Endothelial cell of umbilical vein (primary cell): ENCODE measurements at regions not wholly inside any gene's neighbourhood (a gene's known extent, or its start where the extent isn't known, plus 50 kb on each side); places are given as distances from the start of the nearest gene placed in this dataset.

ENCODE experiments used
- BruUV-seq: library from RNA; stranded (reverse); fragments of 400-500 nt; replicated peaks from 2 replicates; lab custom pipeline; 2021; lab: Mats Ljungman, UMichigan
- CTCF ChIA-PET: fragments of 300-600, 350-600 bp; sonication (Branson Sonifier 250); formaldehyde crosslinking; loops from one replicate; lab custom pipeline; 2021; ENCODE audit warnings: antibody characterized with exemption, inconsistent platforms; lab: Charles Lee
- POLR2A ChIA-PET: fragments of 300-600, 350-600 bp; sonication (Branson Sonifier 250); formaldehyde crosslinking; loops from one replicate; lab custom pipeline; 2021; ENCODE audit warnings: antibody characterized with exemption, inconsistent platforms; lab: Charles Lee
- DNase-seq: peaks from one replicate; pipeline ENCODE4 v3.0.0-alpha.2; 2011; ENCODE audit warnings: low read depth, low spot score
- FAIRE-seq: peaks from 2 replicates; lab custom pipeline; 2011; peaks lifted over from hg19 to GRCh38; lab: Jason Lieb, UNC
- H2AFZ ChIP-seq: 2 replicates; pipeline ENCODE4 v1.6.0; 2012; ENCODE audit warnings: low read depth, low read length, control low read depth, inconsistent platforms
- H3K27ac ChIP-seq: 2 replicates; pipeline ENCODE4 v1.5.1; 2011; ENCODE audit warnings: low read depth, mild to moderate bottlenecking, control low read depth, low read length, moderate library complexity; ENCODE audit not compliant: insufficient read depth
- H3K27me3 ChIP-seq, 2 experiments: 2 replicates each; pipeline versions ENCODE4 v1.6.0 to v1.6.1; 2011; ENCODE audit warnings: low read length in 2 of 2, mixed read lengths in 1 of 2; ENCODE audit not compliant: control insufficient read depth in 2 of 2, insufficient read depth in 2 of 2
- H3K36me3 ChIP-seq, 2 experiments: 2 replicates in 1 of 2; 3 replicates in 1 of 2; pipeline ENCODE4 v1.5.1; 2011; ENCODE audit warnings: low read length in 2 of 2, mild to moderate bottlenecking in 1 of 2, moderate library complexity in 1 of 2; ENCODE audit not compliant: control insufficient read depth in 2 of 2, insufficient read depth in 2 of 2; ENCODE audit errors: extremely low read depth in 1 of 2
- H3K4me1 ChIP-seq: 3 replicates; pipeline ENCODE4 v1.5.1; 2011; ENCODE audit warnings: mild to moderate bottlenecking, low read length; ENCODE audit not compliant: control insufficient read depth, insufficient read depth; ENCODE audit errors: extremely low read depth
- H3K4me2 ChIP-seq: 2 replicates; pipeline ENCODE4 v1.6.1; 2011; ENCODE audit warnings: low read length, control low read depth, mixed read lengths; ENCODE audit not compliant: insufficient read depth
- H3K4me3 ChIP-seq, 3 experiments: fragments of 200-600 bp in 1 of 3; sonication (generic), shearing (Covaris generic) in 1 of 3; replicated peaks in 1 of 3; 2 replicates each; pipeline ENCODE4 v1.5.1; 2011 to 2016; ENCODE audit warnings: control low read depth in 3 of 3, low read length in 3 of 3, mild to moderate bottlenecking in 2 of 3, inconsistent platforms in 1 of 3, low read depth in 1 of 3, moderate library complexity in 1 of 3; ENCODE audit not compliant: insufficient read depth in 1 of 3
- H3K79me2 ChIP-seq: 2 replicates; pipeline ENCODE4 v1.6.0; 2012; ENCODE audit warnings: low read length, inconsistent platforms; ENCODE audit not compliant: control insufficient read depth, insufficient read depth
- H3K9ac ChIP-seq: replicated peaks from 2 replicates; pipeline ENCODE3; 2011; ENCODE audit warnings: low read length, control low read depth; ENCODE audit not compliant: insufficient read depth; ENCODE audit errors: extremely low read depth
- H3K9me1 ChIP-seq: replicated peaks from 3 replicates; pipeline ENCODE4 v1.6.0; 2011; ENCODE audit warnings: mild to moderate bottlenecking, low read length; ENCODE audit not compliant: control insufficient read depth, insufficient read depth; ENCODE audit errors: extremely low read depth
- H3K9me3 ChIP-seq: replicated peaks from 2 replicates; pipeline ENCODE4 v1.5.1; 2012; ENCODE audit warnings: low read length, inconsistent platforms; ENCODE audit not compliant: control insufficient read depth, insufficient read depth
- H4K20me1 ChIP-seq: replicated peaks from 2 replicates; pipeline ENCODE3; 2011; ENCODE audit warnings: mild to moderate bottlenecking, low read length; ENCODE audit not compliant: control insufficient read depth, insufficient read depth; ENCODE audit errors: extremely low read depth
- EZH2 ChIP-seq: IDR thresholded peaks from 2 replicates; pipeline ENCODE4 v1.6.1; 2012; ENCODE audit warnings: borderline replicate concordance, low read depth, mild to moderate bottlenecking, moderate library complexity, low read length, inconsistent platforms; ENCODE audit not compliant: severe bottlenecking
- FOS ChIP-seq: IDR thresholded peaks from 2 replicates; pipeline ENCODE4 v1.6.1; 2011; ENCODE audit warnings: mild to moderate bottlenecking, low read length, moderate library complexity, borderline replicate concordance; ENCODE audit not compliant: insufficient read depth
- GATA2 ChIP-seq: IDR thresholded peaks from 2 replicates; pipeline ENCODE4 v1.7.0; 2011; ENCODE audit warnings: low read depth, mild to moderate bottlenecking, moderate library complexity, mixed read lengths, low read length; ENCODE audit not compliant: insufficient read length, insufficient read depth
- JUN ChIP-seq: IDR thresholded peaks from 2 replicates; pipeline ENCODE4 v1.6.1; 2011; ENCODE audit warnings: borderline replicate concordance, low read depth; ENCODE audit not compliant: insufficient read length, insufficient read depth
- MYC ChIP-seq: IDR thresholded peaks from one replicate; pipeline ENCODE4 v1.6.1; 2011; ENCODE audit warnings: mild to moderate bottlenecking, low read depth, low read length
- POLR2A ChIP-seq: IDR thresholded peaks from 2 replicates; pipeline ENCODE4 v1.6.1; 2012; ENCODE audit warnings: low read depth, mild to moderate bottlenecking, control low read depth, low read length
- POLR2AphosphoS5 ChIP-seq: IDR thresholded peaks from 2 replicates; pipeline ENCODE4 v1.6.1; 2012; ENCODE audit warnings: low read depth, mild to moderate bottlenecking, control low read depth, low read length, moderate library complexity; ENCODE audit not compliant: insufficient read depth
- dilution Hi-C: fragments of 300-500 bp; cut with MboI; formaldehyde crosslinking; loops from one replicate; pipeline ENCODE4 v1.15.0; 2019; ENCODE audit warnings: low sequenced_read_pairs; ENCODE audit not compliant: extremely low pct_ligation_motif_present
- intact Hi-C: fragments of 100-400 bp; cut with micrococcal nuclease; formaldehyde crosslinking; loops from one replicate; pipeline ENCODE4 v1.10.0; 2022
- TF ChIP-seq, protein P1 (sequence below), 2 donors: IDR thresholded peaks; 1 replicate in 1 of 2; 2 replicates in 1 of 2; pipeline ENCODE4 v1.5.1; 2011; ENCODE audit warnings: low read length in 2 of 2, mild to moderate bottlenecking in 2 of 2, moderate library complexity in 2 of 2, control low read depth in 1 of 2, inconsistent platforms in 1 of 2, low read depth in 1 of 2; ENCODE audit not compliant: insufficient read depth in 1 of 2; ENCODE audit errors: extremely low read depth in 1 of 2
- TF ChIP-seq, protein P2 (sequence below): IDR thresholded peaks from 2 replicates; pipeline ENCODE4 v1.6.1; 2011; ENCODE audit not compliant: insufficient read depth, insufficient read length

DNA sequence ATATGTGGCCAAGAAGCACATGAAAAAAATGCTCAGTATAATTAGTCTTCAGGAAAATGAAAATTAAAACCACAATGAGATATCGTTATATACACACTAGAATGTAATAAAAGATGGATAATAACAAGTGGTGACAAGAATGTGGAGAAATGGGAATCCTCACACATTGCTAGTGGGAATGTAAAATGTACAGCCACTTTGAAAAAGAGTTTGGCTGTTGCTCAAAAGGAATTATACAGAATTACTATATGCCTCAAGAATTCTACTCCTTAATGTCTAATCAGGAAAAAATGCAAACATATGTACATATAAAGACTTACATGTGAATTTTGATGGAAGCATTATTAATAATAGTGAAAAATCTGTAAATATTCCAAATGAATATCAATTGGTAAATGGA, 102.2 kb downstream of the SPCS3 start:
- Histone ChIP-seq H3K4me2 (no peak overlapping the region), H3K36me3 (no peaks in the 10 kb centered on the region), H2AFZ (no peak overlapping the region), H4K20me1 (no peaks in the 10 kb centered on the region), H3K27me3 (peaks cover 2 to 3% of the 10 kb centered on the region in 2 experiments), H3K4me3 (no peak overlapping the region), H3K9ac (no peak overlapping the region), H3K9me3 (no peaks in the 10 kb centered on the region), H3K79me2 (no peaks in the 10 kb centered on the region), H3K9me1 (no peaks in the 10 kb centered on the region), H3K4me1 (no peaks in the 10 kb centered on the region), H3K27ac (no peak overlapping the region)
- TF ChIP-seq, protein P1, sequence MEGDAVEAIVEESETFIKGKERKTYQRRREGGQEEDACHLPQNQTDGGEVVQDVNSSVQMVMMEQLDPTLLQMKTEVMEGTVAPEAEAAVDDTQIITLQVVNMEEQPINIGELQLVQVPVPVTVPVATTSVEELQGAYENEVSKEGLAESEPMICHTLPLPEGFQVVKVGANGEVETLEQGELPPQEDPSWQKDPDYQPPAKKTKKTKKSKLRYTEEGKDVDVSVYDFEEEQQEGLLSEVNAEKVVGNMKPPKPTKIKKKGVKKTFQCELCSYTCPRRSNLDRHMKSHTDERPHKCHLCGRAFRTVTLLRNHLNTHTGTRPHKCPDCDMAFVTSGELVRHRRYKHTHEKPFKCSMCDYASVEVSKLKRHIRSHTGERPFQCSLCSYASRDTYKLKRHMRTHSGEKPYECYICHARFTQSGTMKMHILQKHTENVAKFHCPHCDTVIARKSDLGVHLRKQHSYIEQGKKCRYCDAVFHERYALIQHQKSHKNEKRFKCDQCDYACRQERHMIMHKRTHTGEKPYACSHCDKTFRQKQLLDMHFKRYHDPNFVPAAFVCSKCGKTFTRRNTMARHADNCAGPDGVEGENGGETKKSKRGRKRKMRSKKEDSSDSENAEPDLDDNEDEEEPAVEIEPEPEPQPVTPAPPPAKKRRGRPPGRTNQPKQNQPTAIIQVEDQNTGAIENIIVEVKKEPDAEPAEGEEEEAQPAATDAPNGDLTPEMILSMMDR (IDR thresholded peaks at IDR 0.05; ENCODE audit: extremely low read depth in 1 of 2, insufficient read depth in 1 of 2, low read depth in 1 of 2, low read length in 2 of 2) = no peak
- TF ChIP-seq GATA2 (no peak), MYC (no peak), FOS (no peak), POLR2A (no peak), POLR2AphosphoS5 (no peak), JUN (no peak), EZH2 (no peak)
- TF ChIP-seq, protein P2, sequence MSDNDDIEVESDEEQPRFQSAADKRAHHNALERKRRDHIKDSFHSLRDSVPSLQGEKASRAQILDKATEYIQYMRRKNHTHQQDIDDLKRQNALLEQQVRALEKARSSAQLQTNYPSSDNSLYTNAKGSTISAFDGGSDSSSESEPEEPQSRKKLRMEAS = no peak
- CTCF ChIA-PET = no interaction called here
- no peak for FAIRE-seq
- POLR2A ChIA-PET = no interaction called here
- DNase-seq = no peak
- intact Hi-C loops (no loop called here), dilution Hi-C loops (no loop called here)
- no TSS peak for BruUV-seq
